K562 (cell line): ENCODE measurements at regions not wholly inside any gene's neighbourhood (a gene's known extent, or its start where the extent isn't known, plus 50 kb on each side); places are given as distances from the start of the nearest gene placed in this dataset.

Experiments used
- AFF1 ChIP-seq, 2 experiments: fragments of 450-650 bp; IDR thresholded peaks; 2 replicates each; pipeline ENCODE4 v1.6.1; 2018; ENCODE audit warnings: mild to moderate bottlenecking in 2 of 2, low read depth in 1 of 2; ENCODE audit not compliant: partially characterized antibody in 2 of 2
- ARID2 ChIP-seq: fragments of 450-650 bp; IDR thresholded peaks from 2 replicates; pipeline ENCODE4 v1.6.1; 2017; ENCODE audit warnings: antibody characterized with exemption, mild to moderate bottlenecking
- ATF1 ChIP-seq, 2 experiments: fragments of 450-650 bp in 1 of 2; IDR thresholded peaks; 2 replicates each; pipeline ENCODE4 v1.6.1; 2016; ENCODE audit warnings: missing compliant biosample characterization in 1 of 2, missing genetic modification characterization in 1 of 2
- CHD1 ChIP-seq: fragments of 200-600 bp; sonication (generic); IDR thresholded peaks from one replicate; pipeline ENCODE4 v1.6.1; 2012; ENCODE audit warnings: mild to moderate bottlenecking, moderate library complexity, low read length, inconsistent platforms
- CREBBP ChIP-seq: IDR thresholded peaks from one replicate; pipeline ENCODE4 v1.6.1; 2012; ENCODE audit warnings: low read depth, mild to moderate bottlenecking, control low read depth, inconsistent platforms, low read length
- GATAD2A ChIP-seq: fragments of 450-650 bp; IDR thresholded peaks from 2 replicates; pipeline ENCODE4 v1.6.1; 2017
- HNRNPUL1 ChIP-seq: fragments of 200-400 bp; formaldehyde crosslinking; IDR thresholded peaks from 2 replicates; pipeline ENCODE4 v1.6.1; 2017; ENCODE audit warnings: low read length
- IFI16 ChIP-seq: fragments of 250-450 bp; sonication (Bioruptor Pico); IDR thresholded peaks from 2 replicates; pipeline ENCODE4 v2.1.2; 2022; ENCODE audit warnings: mild to moderate bottlenecking, inconsistent platforms
- L3MBTL2 ChIP-seq: fragments of 450-650 bp; IDR thresholded peaks from 2 replicates; pipeline ENCODE4 v1.6.1; 2016; ENCODE audit warnings: mild to moderate bottlenecking, moderate library complexity
- NEUROD1 ChIP-seq: fragments of 150-350 bp; IDR thresholded peaks from 2 replicates; pipeline ENCODE4 v1.6.1; 2014; ENCODE audit warnings: borderline replicate concordance, low read length, low read depth; ENCODE audit not compliant: partially characterized antibody
- NR3C1 ChIP-seq: sonication (generic); formaldehyde crosslinking; IDR thresholded peaks from 2 replicates; pipeline ENCODE4 v1.8.1; 2022; ENCODE audit warnings: missing genetic modification reagents
- PHF20 ChIP-seq: fragments of 450-650 bp; IDR thresholded peaks from 2 replicates; pipeline ENCODE4 v1.6.1; 2018; ENCODE audit not compliant: partially characterized antibody
- SRF ChIP-seq, 2 experiments: fragments of 250-450, 450-650 bp in 1 of 2; sonication (Bioruptor Pico) in 1 of 2; sonication (generic) in 1 of 2; formaldehyde crosslinking; IDR thresholded peaks; 2 replicates each; pipeline versions ENCODE4 v1.5.0 to v1.5.1; 2020 to 2022; ENCODE audit warnings: mild to moderate bottlenecking in 1 of 2, missing genetic modification reagents in 1 of 2
- TBP ChIP-seq: optimal IDR thresholded peaks from 2 replicates; pipeline ENCODE3; 2011; ENCODE audit warnings: low read depth, low read length, improper control_type of control experiment
- TRIM25 ChIP-seq: fragments of 450-650 bp; IDR thresholded peaks from 2 replicates; pipeline ENCODE4 v1.7.0; 2016; ENCODE audit warnings: borderline replicate concordance
- ZNF121 ChIP-seq: sonication (generic); formaldehyde crosslinking; conservative IDR thresholded peaks from 2 replicates; pipeline ENCODE4 v1.8.0; 2022; ENCODE audit warnings: missing genetic modification reagents
- ZNF316 ChIP-seq: fragments of 450-650 bp; IDR thresholded peaks from 2 replicates; pipeline ENCODE4 v1.6.1; 2016
- ZNF384 ChIP-seq: IDR thresholded peaks from 2 replicates; pipeline ENCODE4 v1.6.1; 2012; ENCODE audit warnings: low read depth, low read length, improper control_type of control experiment
- ZNF707 ChIP-seq: fragments of 250-450 bp; sonication (Bioruptor Pico); conservative IDR thresholded peaks from 2 replicates; pipeline ENCODE4 v1.8.0; 2022; ENCODE audit warnings: inconsistent platforms, mild to moderate bottlenecking, moderate library complexity
- ZNF75A ChIP-seq: fragments of 450-650 bp; formaldehyde crosslinking; IDR thresholded peaks from 2 replicates; pipeline ENCODE4 v1.4.0; 2020; ENCODE audit warnings: mild to moderate bottlenecking
- ZSCAN32 ChIP-seq: fragments of 450-650 bp; formaldehyde crosslinking; IDR thresholded peaks from 2 replicates; pipeline ENCODE4 v1.4.0; 2020; ENCODE audit warnings: mild to moderate bottlenecking, moderate library complexity
- TF ChIP-seq, protein P1 (sequence below): IDR thresholded peaks from 2 replicates; pipeline ENCODE4 v1.6.1; 2012; ENCODE audit warnings: low read depth, low read length, improper control_type of control experiment, borderline replicate concordance
- TF ChIP-seq, protein P2 (sequence below): fragments of 250-450 bp; sonication (Bioruptor Pico); IDR thresholded peaks from 2 replicates; pipeline ENCODE4 v1.8.0; 2021; ENCODE audit warnings: moderate library complexity, mild to moderate bottlenecking, inconsistent platforms

DNA sequence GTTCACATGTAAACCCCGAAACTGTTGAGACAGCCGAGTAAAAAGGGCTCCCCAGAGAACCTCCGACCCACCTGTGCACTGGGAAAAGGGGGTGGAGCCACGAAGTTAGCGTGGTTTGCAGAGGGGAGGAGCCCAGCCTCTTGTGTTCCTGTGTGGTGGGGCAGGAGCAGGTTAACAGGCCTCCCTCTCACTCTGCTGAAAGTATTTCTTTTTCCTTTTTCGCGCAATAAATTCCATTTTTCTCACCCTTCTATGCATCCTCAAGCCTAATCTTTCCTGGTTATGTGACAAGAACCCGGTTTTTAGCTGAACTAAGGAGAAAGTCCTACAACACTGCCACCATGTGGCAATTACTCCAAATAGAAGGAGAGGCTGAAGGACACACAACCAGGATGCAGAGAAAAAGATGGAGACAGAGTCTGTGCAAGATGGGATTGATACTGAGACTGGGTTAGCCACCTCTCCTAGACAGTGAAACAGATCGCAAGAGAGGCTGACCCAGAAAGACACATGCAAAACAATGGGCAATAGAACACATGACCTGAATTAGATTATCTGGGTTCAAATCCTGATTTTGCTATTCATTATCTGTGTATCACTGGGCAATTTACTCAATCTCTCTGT lies 168.7 kb upstream of the PRSS16 start (continued):
- TF ChIP-seq, protein P1, sequence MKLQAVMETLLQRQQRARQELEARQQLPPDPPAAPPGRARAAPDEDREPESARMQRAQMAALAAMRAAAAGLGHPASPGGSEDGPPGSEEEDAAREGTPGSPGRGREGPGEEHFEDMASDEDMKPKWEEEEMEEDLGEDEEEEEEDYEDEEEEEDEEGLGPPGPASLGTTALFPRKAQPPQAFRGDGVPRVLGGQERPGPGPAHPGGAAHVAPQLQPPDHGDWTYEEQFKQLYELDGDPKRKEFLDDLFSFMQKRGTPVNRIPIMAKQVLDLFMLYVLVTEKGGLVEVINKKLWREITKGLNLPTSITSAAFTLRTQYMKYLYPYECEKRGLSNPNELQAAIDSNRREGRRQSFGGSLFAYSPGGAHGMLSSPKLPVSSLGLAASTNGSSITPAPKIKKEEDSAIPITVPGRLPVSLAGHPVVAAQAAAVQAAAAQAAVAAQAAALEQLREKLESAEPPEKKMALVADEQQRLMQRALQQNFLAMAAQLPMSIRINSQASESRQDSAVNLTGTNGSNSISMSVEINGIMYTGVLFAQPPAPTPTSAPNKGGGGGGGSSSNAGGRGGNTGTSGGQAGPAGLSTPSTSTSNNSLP = no peak
- TF ChIP-seq HNRNPUL1 (no peak), NEUROD1 (no peak), TRIM25 (no peak), AFF1 (IDR thresholded peaks at IDR 0.05; ENCODE audit: low read depth in 1 of 2, partially characterized antibody in 2 of 2) (peak in 1 of 2 experiments; percentile 41), PHF20 (no peak), ZNF707 (CRISPR knock-in tag) (no peak), ZNF384 (no peak), CHD1 (no peak), L3MBTL2 (peak; percentile 21; the same call in 1 of the 2 replicates), TBP (no peak), GATAD2A (no peak), ARID2 (peak; percentile 88), NR3C1 (CRISPR knock-in tag) (no peak), ZNF316 (peak; percentile 39; the same call in 1 of the 2 replicates), CREBBP (no peak), ZNF121 (CRISPR knock-in tag) (no peak), ATF1 (CRISPR knock-in tag; IDR thresholded peaks at IDR 0.05) (no peak), ATF1 (tag; IDR thresholded peaks at IDR 0.05) (peak; percentile 66; the same call in 1 of the 2 replicates), SRF (CRISPR knock-in tag; IDR thresholded peaks at IDR 0.05) (0 out of 4 replicates have a peak, but pooled peaks of 1 of the 2 experiments have one; percentile 39), IFI16 (CRISPR knock-in tag) (no peak), ZSCAN32 (CRISPR knock-in tag) (no peak), ZNF75A (CRISPR knock-in tag) (no peak)
- TF ChIP-seq, protein P2, sequence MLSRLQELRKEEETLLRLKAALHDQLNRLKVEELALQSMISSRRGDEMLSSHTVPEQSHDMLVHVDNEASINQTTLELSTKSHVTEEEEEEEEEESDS (CRISPR knock-in tag) = no peak
